Mesothelial cell of epicardium (in vitro differentiated cells): ENCODE measurements at regions not wholly inside any gene's neighbourhood (a gene's known extent, or its start where the extent isn't known, plus 50 kb on each side); places are given as distances from the start of the nearest gene placed in this dataset.
A peak's percentile ranks its signal among the peaks of the same experiment; 100 is the strongest.

Experiments used
- DNase-seq, 2 experiments: peaks; one replicate each; pipeline ENCODE4 v3.0.0; 2021; ENCODE audit warnings: low spot score in 2 of 2; ENCODE audit not compliant: unreplicated experiment in 2 of 2
- H3K27ac Mint-ChIP-seq: 2 replicates; pipeline ENCODE4 v1.8.0; 2021; ENCODE audit warnings: mixed read lengths
- H3K27me3 Mint-ChIP-seq: 2 replicates; pipeline ENCODE4 v1.8.0; 2021; ENCODE audit warnings: low read depth, mixed read lengths
- H3K36me3 Mint-ChIP-seq: 2 replicates; pipeline ENCODE4 v1.8.0; 2021; ENCODE audit warnings: mixed read lengths
- H3K4me1 Mint-ChIP-seq: 2 replicates; pipeline ENCODE4 v1.8.0; 2021; ENCODE audit warnings: mixed read lengths
- H3K4me3 Mint-ChIP-seq: 2 replicates; pipeline ENCODE4 v1.8.0; 2021; ENCODE audit warnings: mild to moderate bottlenecking, moderate library complexity, mixed read lengths
- H3K9me3 Mint-ChIP-seq: 2 replicates; pipeline ENCODE4 v1.8.0; 2021; ENCODE audit warnings: mixed read lengths
- TF ChIP-seq, protein P1 (sequence below): fragments of 200-600 bp; sonication (generic); IDR thresholded peaks from one replicate; pipeline ENCODE4 v1.5.0; 2021; ENCODE audit warnings: antibody characterized with exemption; ENCODE audit not compliant: unreplicated experiment

- Mint-ChIP-seq H3K4me1 (peaks cover 37% of the 10 kb centered on the region), H3K9me3 (no peaks in the 10 kb centered on the region), H3K27me3 (no peaks in the 10 kb centered on the region), H3K36me3 (no peaks in the 10 kb centered on the region), H3K27ac (no peak overlapping the region), H3K4me3 (no peak overlapping the region)
- DNase-seq: no peak
- TF ChIP-seq, protein P1, sequence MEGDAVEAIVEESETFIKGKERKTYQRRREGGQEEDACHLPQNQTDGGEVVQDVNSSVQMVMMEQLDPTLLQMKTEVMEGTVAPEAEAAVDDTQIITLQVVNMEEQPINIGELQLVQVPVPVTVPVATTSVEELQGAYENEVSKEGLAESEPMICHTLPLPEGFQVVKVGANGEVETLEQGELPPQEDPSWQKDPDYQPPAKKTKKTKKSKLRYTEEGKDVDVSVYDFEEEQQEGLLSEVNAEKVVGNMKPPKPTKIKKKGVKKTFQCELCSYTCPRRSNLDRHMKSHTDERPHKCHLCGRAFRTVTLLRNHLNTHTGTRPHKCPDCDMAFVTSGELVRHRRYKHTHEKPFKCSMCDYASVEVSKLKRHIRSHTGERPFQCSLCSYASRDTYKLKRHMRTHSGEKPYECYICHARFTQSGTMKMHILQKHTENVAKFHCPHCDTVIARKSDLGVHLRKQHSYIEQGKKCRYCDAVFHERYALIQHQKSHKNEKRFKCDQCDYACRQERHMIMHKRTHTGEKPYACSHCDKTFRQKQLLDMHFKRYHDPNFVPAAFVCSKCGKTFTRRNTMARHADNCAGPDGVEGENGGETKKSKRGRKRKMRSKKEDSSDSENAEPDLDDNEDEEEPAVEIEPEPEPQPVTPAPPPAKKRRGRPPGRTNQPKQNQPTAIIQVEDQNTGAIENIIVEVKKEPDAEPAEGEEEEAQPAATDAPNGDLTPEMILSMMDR: no peak
Measured at GRCh38 chr4:138404801-138405200, 162.7 kb upstream of the SLC7A11 start.

GRCh38 chr4:138404251-138404650 is 162.1 kb upstream of the SLC7A11 start:
- no peak overlapping the region for H3K27ac Mint-ChIP-seq
- TF ChIP-seq, protein P1: no peak
- peaks cover 37% of the 10 kb centered on the region for H3K4me1 Mint-ChIP-seq
- no peaks in the 10 kb centered on the region for H3K27me3 Mint-ChIP-seq
- no peaks in the 10 kb centered on the region for H3K36me3 Mint-ChIP-seq
- H3K9me3 Mint-ChIP-seq: no peaks in the 10 kb centered on the region
- DNase-seq: no peak
- no peak overlapping the region for H3K4me3 Mint-ChIP-seq

DNA sequence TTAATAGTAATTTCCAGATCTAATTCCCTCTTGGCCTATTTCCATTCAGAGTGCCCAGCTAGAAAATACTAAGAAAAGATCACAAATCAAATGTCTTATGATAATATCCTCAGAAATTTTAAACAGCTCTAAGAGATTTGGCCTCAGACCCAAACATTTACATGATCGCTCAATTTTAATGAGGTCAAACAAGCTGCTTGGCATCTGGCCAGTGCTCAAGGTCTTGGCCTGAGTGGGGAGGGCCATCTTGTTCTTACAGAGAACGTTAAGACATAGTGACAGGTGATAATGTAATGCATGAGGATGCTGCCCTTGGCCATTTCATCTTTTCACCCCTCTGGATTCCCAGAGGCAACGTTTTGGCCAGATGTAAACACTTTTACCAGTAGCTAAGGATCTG is 159.2 kb upstream of the SLC7A11 start:
- no peak overlapping the region for H3K4me3 Mint-ChIP-seq
- H3K27ac Mint-ChIP-seq: peak overlapping the region; percentile 57
- TF ChIP-seq, protein P1: no peak
- H3K27me3 Mint-ChIP-seq: no peaks in the 10 kb centered on the region
- H3K9me3 Mint-ChIP-seq: no peaks in the 10 kb centered on the region
- H3K36me3 Mint-ChIP-seq: no peaks in the 10 kb centered on the region
- peaks cover 23% of the 10 kb centered on the region for H3K4me1 Mint-ChIP-seq
- DNase-seq: no peak

DNA sequence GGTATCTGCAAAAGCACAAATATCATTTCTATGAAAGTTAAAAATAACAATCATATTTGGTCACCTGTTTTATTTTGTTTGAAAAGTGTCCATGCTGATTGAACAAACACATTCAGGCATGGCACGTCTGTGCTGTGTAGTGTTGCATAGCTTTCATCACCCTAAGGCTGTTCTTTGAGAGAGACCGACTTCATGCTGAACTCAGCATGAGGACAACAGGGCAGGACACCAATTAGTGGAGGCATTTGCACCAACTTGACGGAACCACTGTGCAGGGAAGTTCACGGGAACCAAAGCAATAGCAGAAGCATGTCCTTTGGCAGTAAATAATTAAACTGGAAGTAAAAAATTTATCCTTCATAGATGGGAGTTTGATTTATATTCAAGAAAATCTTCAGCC is 158.4 kb upstream of the SLC7A11 start:
- TF ChIP-seq, protein P1: no peak
- Mint-ChIP-seq H3K4me3 (no peak overlapping the region), H3K27ac (no peak overlapping the region), H3K27me3 (no peaks in the 10 kb centered on the region), H3K9me3 (no peaks in the 10 kb centered on the region), H3K36me3 (no peaks in the 10 kb centered on the region), H3K4me1 (peaks cover 20% of the 10 kb centered on the region)
- DNase-seq: no peak

DNA sequence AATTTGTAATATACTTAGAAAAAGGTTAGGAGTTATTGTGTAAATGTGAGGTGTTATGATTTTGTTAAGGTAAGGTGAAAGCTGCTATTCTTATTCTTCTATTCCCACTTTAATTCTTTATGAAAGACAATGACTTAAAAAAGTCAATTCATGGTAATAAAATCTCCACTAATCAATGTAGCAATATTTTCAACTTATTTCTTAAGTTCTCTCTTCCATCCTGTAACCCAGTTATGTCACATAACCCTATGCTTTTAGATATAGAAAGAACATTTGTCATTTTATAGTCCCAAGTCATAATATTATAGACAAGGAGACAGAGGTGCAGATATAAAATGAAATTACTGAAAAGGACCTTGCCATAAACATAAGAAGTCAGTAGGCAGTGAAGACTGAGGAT is 157.9 kb upstream of the SLC7A11 start:
- TF ChIP-seq, protein P1: no peak
- Mint-ChIP-seq H3K27ac (no peak overlapping the region), H3K4me3 (no peak overlapping the region), H3K4me1 (peaks cover 21% of the 10 kb centered on the region), H3K27me3 (no peaks in the 10 kb centered on the region), H3K9me3 (no peaks in the 10 kb centered on the region), H3K36me3 (no peaks in the 10 kb centered on the region)
- DNase-seq: no peak

GRCh38 chr4:138399081-138399480 is 156.9 kb upstream of the SLC7A11 start:
- TF ChIP-seq, protein P1: no peak
- no peaks in the 10 kb centered on the region for H3K36me3 Mint-ChIP-seq
- no peak overlapping the region for H3K4me3 Mint-ChIP-seq
- no peak overlapping the region for H3K27ac Mint-ChIP-seq
- H3K9me3 Mint-ChIP-seq: no peaks in the 10 kb centered on the region
- H3K27me3 Mint-ChIP-seq: no peaks in the 10 kb centered on the region
- H3K4me1 Mint-ChIP-seq: peaks cover 27% of the 10 kb centered on the region
- no peak for DNase-seq
